Common myeloid progenitor, CD34-positive (primary cell): ENCODE measurements at regions not wholly inside any gene's neighbourhood (a gene's known extent, or its start where the extent isn't known, plus 50 kb on each side); places are given as distances from the start of the nearest gene placed in this dataset.

Source experiments
- CTCF ChIA-PET: fragments of 350-600 bp; sonication (Branson Sonifier 250); formaldehyde crosslinking; loops from one replicate; lab custom pipeline; 2021; ENCODE audit warnings: antibody characterized with exemption; lab: Charles Lee
- POLR2A ChIA-PET: fragments of 350-600 bp; sonication (Branson Sonifier 250); formaldehyde crosslinking; loops from one replicate; lab custom pipeline; 2021; ENCODE audit warnings: antibody characterized with exemption; lab: Charles Lee
- DNase-seq, 3 donors: peaks; one replicate each; pipeline versions ENCODE4 v3.0.0 to v3.0.0-alpha.2; 2013
- H3K27ac ChIP-seq, 2 experiments: 1 replicate in 1 of 2; 2 replicates in 1 of 2; pipeline ENCODE4 v1.7.0; 2013; ENCODE audit warnings: inconsistent platforms in 2 of 2, low read length in 2 of 2, mild to moderate bottlenecking in 2 of 2, low read depth in 1 of 2, moderate library complexity in 1 of 2; ENCODE audit not compliant: severe bottlenecking in 2 of 2, insufficient read depth in 1 of 2, poor library complexity in 1 of 2
- H3K27me3 ChIP-seq, 5 experiments: replicated peaks in 2 of 5; 1 replicate in 3 of 5; 2 replicates in 2 of 5; pipeline versions ENCODE4 v1.6.1 to v1.7.0; 2013; ENCODE audit warnings: low read length in 4 of 5, mild to moderate bottlenecking in 2 of 5, moderate library complexity in 2 of 5, inconsistent platforms in 1 of 5; ENCODE audit not compliant: insufficient read depth in 5 of 5, control insufficient read depth in 4 of 5
- H3K36me3 ChIP-seq, 4 experiments: 1 replicate in 2 of 4; 2 replicates in 2 of 4; pipeline versions ENCODE4 v1.6.1 to v1.7.0; 2013; ENCODE audit warnings: low read length in 3 of 4, control low read depth in 1 of 4, mild to moderate bottlenecking in 1 of 4; ENCODE audit not compliant: control insufficient read depth in 4 of 4, insufficient read depth in 4 of 4
- H3K4me1 ChIP-seq, 4 experiments: 1 replicate in 3 of 4; 2 replicates in 1 of 4; pipeline versions ENCODE4 v1.6.1 to v1.7.1; 2013; ENCODE audit warnings: low read length in 3 of 4, mild to moderate bottlenecking in 3 of 4, control low read depth in 1 of 4, inconsistent platforms in 1 of 4, moderate library complexity in 1 of 4; ENCODE audit not compliant: control insufficient read depth in 4 of 4, insufficient read depth in 4 of 4; ENCODE audit errors: control extremely low read depth in 1 of 4
- H3K4me3 ChIP-seq, 7 experiments: 1 replicate in 4 of 7; 2 replicates in 3 of 7; pipeline versions ENCODE4 v1.5.1 to v1.7.0; 2013; ENCODE audit warnings: mild to moderate bottlenecking in 7 of 7, low read length in 6 of 7, moderate library complexity in 6 of 7, inconsistent platforms in 2 of 7, low read depth in 2 of 7, control low read depth in 1 of 7; ENCODE audit not compliant: insufficient read depth in 4 of 7, control insufficient read depth in 1 of 7; ENCODE audit errors: extremely low read depth in 1 of 7
- H3K9me3 ChIP-seq, 5 experiments: 1 replicate in 4 of 5; 2 replicates in 1 of 5; pipeline versions ENCODE4 v1.6.1 to v1.7.1; 2013; ENCODE audit warnings: low read length in 4 of 5, mild to moderate bottlenecking in 2 of 5, inconsistent platforms in 1 of 5, low read depth in 1 of 5, moderate library complexity in 1 of 5; ENCODE audit not compliant: control insufficient read depth in 4 of 5, insufficient read depth in 2 of 5; ENCODE audit errors: control extremely low read depth in 1 of 5
- WGBS: methylation state at CpG from one replicate; pipeline ENCODE4 v1.1.5; 2013; ENCODE audit not compliant: insufficient coverage; 5-methylcytosine and 5-hydroxymethylcytosine counted together

DNA sequence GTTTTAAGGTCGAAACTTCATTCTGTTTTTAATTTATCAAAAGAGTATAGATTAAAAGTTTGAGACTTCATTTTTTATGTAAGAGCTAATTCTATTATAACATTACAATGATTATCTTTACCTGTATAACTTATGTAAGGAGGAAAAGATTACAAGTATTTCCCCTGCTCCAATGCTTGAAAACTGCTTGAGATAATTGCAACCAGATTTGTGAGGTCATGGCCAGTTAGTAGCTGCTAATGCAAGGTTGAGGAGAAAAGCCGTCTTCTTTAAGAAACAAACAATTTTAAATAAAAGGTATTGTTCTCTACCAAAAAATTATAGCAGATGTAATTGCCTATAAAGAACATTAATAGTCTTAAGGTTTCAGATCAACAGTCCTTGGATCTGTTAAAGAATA, 208.3 kb upstream of the UBE2E2 start:
- DNase-seq: no peak
- H3K27ac ChIP-seq: no peak overlapping the region
- CTCF ChIA-PET: no interaction called here
- POLR2A ChIA-PET: no interaction called here
- no peaks in the 10 kb centered on the region for H3K36me3 ChIP-seq
- H3K4me1 ChIP-seq: no peaks in the 10 kb centered on the region
- no peak overlapping the region for H3K4me3 ChIP-seq
- WGBS: no CpG with 5 or more reads among the region's 2 CpGs
- peaks cover 0 to 3% (median 0%) of the 10 kb centered on the region in 5 experiments for H3K9me3 ChIP-seq
- no peaks in the 10 kb centered on the region for H3K27me3 ChIP-seq

DNA sequence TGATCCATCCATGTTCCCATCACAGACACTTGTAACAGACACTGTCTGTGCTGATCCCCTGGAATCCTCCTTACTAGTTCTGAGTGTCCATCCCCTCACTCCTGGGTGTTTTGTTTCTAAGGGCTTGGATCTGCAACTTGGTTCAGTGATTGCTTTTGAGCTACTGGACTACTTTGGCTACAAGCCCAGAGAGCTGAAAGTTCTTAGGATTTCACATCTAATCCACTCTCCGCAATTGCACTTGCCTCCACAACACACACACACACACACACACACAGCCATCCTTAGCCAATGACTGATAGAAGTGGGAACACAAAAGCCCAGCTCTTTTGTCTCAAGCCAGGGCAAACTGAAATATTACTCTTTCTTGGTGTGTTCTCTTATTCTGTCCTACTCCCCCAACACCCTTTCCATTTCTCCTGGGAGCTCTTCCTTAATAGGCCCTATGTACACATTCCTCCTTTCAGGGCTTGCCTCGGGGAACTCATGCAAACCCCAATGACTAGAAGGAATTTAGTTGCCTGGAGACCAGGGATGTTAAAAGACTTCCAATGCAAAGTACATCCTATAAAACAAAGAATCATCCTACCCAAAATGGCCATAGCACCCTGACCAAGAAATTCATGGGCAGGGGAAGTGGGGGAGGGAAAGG, 206.1 kb upstream of the UBE2E2 start:
- H3K27ac ChIP-seq: no peak overlapping the region
- no peaks in the 10 kb centered on the region for H3K36me3 ChIP-seq
- no peaks in the 10 kb centered on the region for H3K4me1 ChIP-seq
- no peak for DNase-seq
- ChIA-PET POLR2A (no interaction called here), CTCF (no interaction called here)
- no peaks in the 10 kb centered on the region for H3K9me3 ChIP-seq
- no peak overlapping the region for H3K4me3 ChIP-seq
- WGBS: 100% methylated on average over 1 of the region's 2 CpGs
- H3K27me3 ChIP-seq: no peaks in the 10 kb centered on the region

DNA sequence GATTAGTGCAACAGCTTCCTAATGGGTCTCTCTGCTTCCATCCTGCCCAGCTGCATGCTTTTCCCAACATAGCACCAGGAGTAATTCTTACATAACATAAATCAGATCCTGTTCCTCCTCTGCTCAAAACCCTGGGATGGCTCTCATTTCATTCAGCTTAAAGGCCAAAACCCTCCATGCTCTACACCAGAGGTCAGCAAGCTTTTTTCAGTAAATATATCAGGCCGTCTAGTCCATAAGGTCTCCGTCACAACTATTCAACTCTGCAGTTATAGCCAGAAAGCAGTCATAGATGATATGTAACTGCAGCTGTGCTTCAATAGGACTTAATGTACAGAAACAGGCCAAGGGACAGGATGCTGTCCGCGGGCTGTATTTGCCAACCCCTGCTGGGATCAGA, 202.8 kb upstream of the UBE2E2 start:
- H3K27ac ChIP-seq: no peak overlapping the region
- POLR2A ChIA-PET: no interaction called here
- WGBS: 100% methylated on average over 4 of the region's 4 CpGs
- CTCF ChIA-PET: interaction anchor here (1.7 kb wide), 1 partner anchor 11 kb away, joined by 4 read pairs; no protein-coding TSS in a partner anchor
- H3K36me3 ChIP-seq: no peaks in the 10 kb centered on the region
- H3K9me3 ChIP-seq: no peaks in the 10 kb centered on the region
- H3K4me1 ChIP-seq: no peaks in the 10 kb centered on the region
- H3K4me3 ChIP-seq: no peak overlapping the region
- H3K27me3 ChIP-seq: no peaks in the 10 kb centered on the region
- DNase-seq: no peak

DNA sequence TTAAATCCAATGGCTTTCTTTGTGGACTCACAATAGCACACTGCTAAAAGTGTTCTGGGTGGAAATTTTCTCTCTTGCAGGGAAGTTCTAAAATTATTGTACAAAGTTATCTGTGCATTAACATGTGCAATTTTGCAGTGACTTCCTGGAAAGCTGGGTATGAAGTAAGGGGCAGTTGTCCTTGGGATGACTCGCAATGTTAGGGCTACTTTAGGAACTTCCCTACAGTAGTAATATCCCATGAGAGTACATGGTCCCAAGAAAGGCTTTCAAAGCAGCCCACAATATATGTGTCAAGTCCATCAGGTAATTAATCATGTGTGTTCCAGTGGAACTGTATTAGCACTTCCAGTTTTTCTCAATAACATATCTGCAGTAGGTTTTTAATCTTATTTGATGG, 201.0 kb upstream of the UBE2E2 start:
- CTCF ChIA-PET: interaction anchor here (1.7 kb wide), 1 partner anchor 9 kb away, joined by 4 read pairs; no protein-coding TSS in a partner anchor

DNA sequence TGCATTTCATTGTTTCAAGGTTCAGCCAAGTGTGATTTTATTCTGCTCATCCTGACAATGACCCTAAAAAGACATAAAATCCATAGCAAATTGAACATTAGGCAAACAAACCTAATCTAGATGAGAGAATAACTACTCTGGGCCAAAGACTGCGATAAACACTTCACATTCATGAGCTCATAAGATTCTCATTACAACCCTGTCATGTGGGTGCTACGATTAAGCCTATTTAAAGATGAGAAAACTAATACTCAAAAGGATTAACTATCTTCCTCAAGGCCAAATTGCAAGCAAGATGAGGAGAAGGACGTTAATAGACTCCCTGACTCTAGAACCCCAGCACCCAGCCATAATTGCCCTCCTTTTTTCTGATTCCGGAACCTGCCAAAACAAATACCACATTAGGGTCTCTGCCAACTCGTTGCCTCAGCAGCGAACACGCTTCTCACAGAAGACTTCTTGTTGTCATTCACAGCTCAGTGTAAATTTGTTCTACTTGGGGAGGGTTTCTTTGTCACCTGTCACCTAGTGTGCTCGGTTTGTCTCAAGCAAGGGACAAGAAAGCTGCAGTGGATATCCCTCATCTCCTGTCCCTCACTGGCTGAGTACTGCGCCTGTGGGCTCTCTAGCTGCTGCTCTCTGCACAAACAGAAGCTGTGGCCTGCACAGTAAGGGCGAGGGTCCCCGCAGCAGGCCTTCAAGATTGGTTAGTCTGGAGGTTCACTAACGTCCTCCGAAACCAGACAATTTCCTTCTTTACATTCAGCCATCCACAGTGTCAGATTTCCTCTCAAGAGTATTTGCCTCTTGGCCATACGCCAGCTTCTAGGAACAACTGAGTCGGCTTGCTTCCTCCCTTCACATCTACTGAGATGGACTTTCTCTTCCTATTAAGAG, 200.0 kb upstream of the UBE2E2 start:
- no peak overlapping the region for H3K4me3 ChIP-seq
- no peaks in the 10 kb centered on the region for H3K36me3 ChIP-seq
- peak in 1 of 3 donors; percentile 1 for DNase-seq
- ChIA-PET CTCF (no interaction called here), POLR2A (no interaction called here)
- no peaks in the 10 kb centered on the region for H3K27me3 ChIP-seq
- no peaks in the 10 kb centered on the region for H3K9me3 ChIP-seq
- 81% methylated on average over 10 of the region's 15 CpGs for WGBS
- no peak overlapping the region for H3K27ac ChIP-seq
- no peaks in the 10 kb centered on the region for H3K4me1 ChIP-seq

More for the DNA sequence above, 201.0 kb upstream of the UBE2E2 start:
- Histone ChIP-seq H3K36me3 (no peaks in the 10 kb centered on the region), H3K9me3 (no peaks in the 10 kb centered on the region), H3K4me1 (no peaks in the 10 kb centered on the region), H3K27ac (no peak overlapping the region), H3K4me3 (no peak overlapping the region), H3K27me3 (no peaks in the 10 kb centered on the region)
- 100% methylated on average over 1 of the region's 1 CpG for WGBS
- POLR2A ChIA-PET: no interaction called here
- no peak for DNase-seq

DNA sequence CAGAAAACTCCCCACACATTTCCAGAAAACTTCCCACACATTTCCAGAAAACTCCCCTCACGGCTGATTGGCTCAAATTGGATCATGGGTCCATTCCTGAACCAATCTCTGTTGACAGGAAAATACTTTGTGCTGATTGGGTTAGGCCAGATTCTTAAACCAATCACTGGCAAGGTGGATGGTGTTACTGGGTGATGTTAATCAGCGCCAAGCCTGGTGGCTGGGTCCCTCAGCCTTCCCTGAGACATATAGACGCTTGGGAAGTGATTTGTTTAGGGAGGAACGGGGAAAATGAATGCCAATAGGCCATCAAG, 199.4 kb upstream of the UBE2E2 start:
- Histone ChIP-seq H3K27ac (no peak overlapping the region), H3K36me3 (no peaks in the 10 kb centered on the region), H3K27me3 (no peaks in the 10 kb centered on the region), H3K4me3 (no peak overlapping the region), H3K4me1 (no peaks in the 10 kb centered on the region), H3K9me3 (no peaks in the 10 kb centered on the region)
- WGBS: 100% methylated on average over 2 of the region's 4 CpGs
- ChIA-PET POLR2A (no interaction called here), CTCF (no interaction called here)
- no peak for DNase-seq

DNA sequence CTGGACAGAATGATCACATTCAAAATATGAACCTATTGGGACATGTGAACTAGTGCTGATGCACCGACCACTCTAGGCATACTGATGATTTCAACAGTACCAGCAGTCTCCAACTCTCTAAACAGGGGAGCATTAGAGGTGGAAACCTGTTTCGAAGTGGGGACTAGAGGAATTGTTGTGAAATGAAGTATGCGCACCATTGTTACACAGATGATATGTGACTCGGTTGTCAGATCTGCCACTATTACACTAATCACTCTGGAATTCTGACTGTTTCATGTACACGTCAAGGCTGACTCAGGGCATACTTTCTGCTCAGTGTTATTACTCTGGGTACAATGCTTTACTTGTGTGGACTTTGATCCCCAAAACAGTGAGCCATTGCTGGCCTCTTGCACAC, 198.2 kb upstream of the UBE2E2 start:
- DNase-seq: no peak
- ChIA-PET POLR2A (no interaction called here), CTCF (no interaction called here)

More for the DNA sequence above, 198.2 kb upstream of the UBE2E2 start:
- Histone ChIP-seq H3K4me1 (no peaks in the 10 kb centered on the region), H3K36me3 (no peaks in the 10 kb centered on the region), H3K27ac (no peak overlapping the region), H3K9me3 (no peaks in the 10 kb centered on the region), H3K27me3 (no peaks in the 10 kb centered on the region), H3K4me3 (no peak overlapping the region)
- 100% methylated on average over 4 of the region's 5 CpGs for WGBS
